K562 (cell line): ENCODE measurements at regions not wholly inside any gene's neighbourhood (a gene's known extent, or its start where the extent isn't known, plus 50 kb on each side); places are given as distances from the start of the nearest gene placed in this dataset.

ENCODE experiments used
- CBFA2T3 ChIP-seq: fragments of 450-650 bp; IDR thresholded peaks from 2 replicates; pipeline ENCODE4 v1.6.1; 2017
- EP300 ChIP-seq: IDR thresholded peaks from 2 replicates; pipeline ENCODE4 v1.6.1; 2012; ENCODE audit warnings: low read length, improper control_type of control experiment
- HDAC8 ChIP-seq: fragments of 450-650 bp; IDR thresholded peaks from 2 replicates; pipeline ENCODE4 v1.6.1; 2016; ENCODE audit warnings: mild to moderate bottlenecking, missing genetic modification characterization, moderate library complexity, missing compliant biosample characterization
- HOXB6 ChIP-seq: fragments of 250-450 bp; sonication (Bioruptor Pico); IDR thresholded peaks from 2 replicates; pipeline ENCODE4 v1.5.1; 2022; ENCODE audit warnings: mild to moderate bottlenecking, borderline replicate concordance
- ILF3 ChIP-seq: fragments of 450-650 bp; IDR thresholded peaks from 2 replicates; pipeline ENCODE4 v1.6.1; 2018; ENCODE audit warnings: antibody characterized with exemption, mild to moderate bottlenecking, moderate library complexity, borderline replicate concordance
- KDM5B ChIP-seq: fragments of 200-600 bp; sonication (generic); IDR thresholded peaks from 2 replicates; pipeline ENCODE4 v1.6.1; 2012; ENCODE audit warnings: low read depth, mild to moderate bottlenecking, moderate library complexity, low read length, control low read depth, inconsistent platforms; ENCODE audit not compliant: insufficient replicate concordance
- NR4A1 ChIP-seq, 2 experiments: fragments of 250-450 bp in 1 of 2; fragments of 450-650 bp in 1 of 2; sonication (Bioruptor Pico) in 1 of 2; IDR thresholded peaks; 2 replicates each; pipeline versions ENCODE4 v1.4.0 to v1.6.1; 2016 to 2020; ENCODE audit warnings: mild to moderate bottlenecking in 2 of 2, missing compliant biosample characterization in 1 of 2, missing genetic modification characterization in 1 of 2, moderate library complexity in 1 of 2
- POLR2A ChIP-seq: fragments of 450-650 bp; conservative IDR thresholded peaks from 2 replicates; pipeline ENCODE4 v1.6.1; 2016
- ZNF23 ChIP-seq: fragments of 250-450 bp; sonication (Bioruptor Pico); IDR thresholded peaks from 2 replicates; pipeline ENCODE4 v1.4.0; 2020; ENCODE audit warnings: mild to moderate bottlenecking
- TF ChIP-seq, protein P1 (sequence below): fragments of 200-600 bp; sonication (generic); IDR thresholded peaks from one replicate; pipeline ENCODE4 v1.6.1; 2012; ENCODE audit warnings: mild to moderate bottlenecking, low read depth, low read length, inconsistent platforms

DNA sequence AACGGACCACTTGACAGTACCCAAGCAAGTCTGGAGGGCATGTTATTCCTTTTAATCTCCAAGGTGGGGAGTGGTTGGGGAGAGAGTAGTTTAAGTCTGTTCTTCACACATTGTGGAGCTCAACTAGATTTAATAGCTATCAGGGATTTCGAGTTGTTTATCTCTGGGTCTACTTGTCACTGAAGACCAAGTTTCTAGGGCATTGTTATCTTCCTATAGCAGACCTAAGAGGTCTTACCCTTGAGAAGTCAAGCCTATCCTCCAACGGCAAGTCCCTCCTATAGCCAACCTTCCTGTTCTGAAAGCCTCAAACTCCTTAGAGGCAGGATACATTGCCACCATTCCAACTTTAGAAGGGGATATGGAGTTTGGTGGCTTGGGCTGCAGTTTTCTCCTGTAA, 164.5 kb upstream of the MOCS1 start (continued):
- TF ChIP-seq HDAC8 (tag) (no peak), ZNF23 (CRISPR knock-in tag) (no peak), CBFA2T3 (peak; percentile 49), KDM5B (no peak), NR4A1 (CRISPR knock-in tag; IDR thresholded peaks at IDR 0.05) (no peak), NR4A1 (tag; IDR thresholded peaks at IDR 0.05) (no peak), EP300 (no peak), POLR2A (no peak), HOXB6 (CRISPR knock-in tag) (no peak), ILF3 (no peak)
- TF ChIP-seq, protein P1, sequence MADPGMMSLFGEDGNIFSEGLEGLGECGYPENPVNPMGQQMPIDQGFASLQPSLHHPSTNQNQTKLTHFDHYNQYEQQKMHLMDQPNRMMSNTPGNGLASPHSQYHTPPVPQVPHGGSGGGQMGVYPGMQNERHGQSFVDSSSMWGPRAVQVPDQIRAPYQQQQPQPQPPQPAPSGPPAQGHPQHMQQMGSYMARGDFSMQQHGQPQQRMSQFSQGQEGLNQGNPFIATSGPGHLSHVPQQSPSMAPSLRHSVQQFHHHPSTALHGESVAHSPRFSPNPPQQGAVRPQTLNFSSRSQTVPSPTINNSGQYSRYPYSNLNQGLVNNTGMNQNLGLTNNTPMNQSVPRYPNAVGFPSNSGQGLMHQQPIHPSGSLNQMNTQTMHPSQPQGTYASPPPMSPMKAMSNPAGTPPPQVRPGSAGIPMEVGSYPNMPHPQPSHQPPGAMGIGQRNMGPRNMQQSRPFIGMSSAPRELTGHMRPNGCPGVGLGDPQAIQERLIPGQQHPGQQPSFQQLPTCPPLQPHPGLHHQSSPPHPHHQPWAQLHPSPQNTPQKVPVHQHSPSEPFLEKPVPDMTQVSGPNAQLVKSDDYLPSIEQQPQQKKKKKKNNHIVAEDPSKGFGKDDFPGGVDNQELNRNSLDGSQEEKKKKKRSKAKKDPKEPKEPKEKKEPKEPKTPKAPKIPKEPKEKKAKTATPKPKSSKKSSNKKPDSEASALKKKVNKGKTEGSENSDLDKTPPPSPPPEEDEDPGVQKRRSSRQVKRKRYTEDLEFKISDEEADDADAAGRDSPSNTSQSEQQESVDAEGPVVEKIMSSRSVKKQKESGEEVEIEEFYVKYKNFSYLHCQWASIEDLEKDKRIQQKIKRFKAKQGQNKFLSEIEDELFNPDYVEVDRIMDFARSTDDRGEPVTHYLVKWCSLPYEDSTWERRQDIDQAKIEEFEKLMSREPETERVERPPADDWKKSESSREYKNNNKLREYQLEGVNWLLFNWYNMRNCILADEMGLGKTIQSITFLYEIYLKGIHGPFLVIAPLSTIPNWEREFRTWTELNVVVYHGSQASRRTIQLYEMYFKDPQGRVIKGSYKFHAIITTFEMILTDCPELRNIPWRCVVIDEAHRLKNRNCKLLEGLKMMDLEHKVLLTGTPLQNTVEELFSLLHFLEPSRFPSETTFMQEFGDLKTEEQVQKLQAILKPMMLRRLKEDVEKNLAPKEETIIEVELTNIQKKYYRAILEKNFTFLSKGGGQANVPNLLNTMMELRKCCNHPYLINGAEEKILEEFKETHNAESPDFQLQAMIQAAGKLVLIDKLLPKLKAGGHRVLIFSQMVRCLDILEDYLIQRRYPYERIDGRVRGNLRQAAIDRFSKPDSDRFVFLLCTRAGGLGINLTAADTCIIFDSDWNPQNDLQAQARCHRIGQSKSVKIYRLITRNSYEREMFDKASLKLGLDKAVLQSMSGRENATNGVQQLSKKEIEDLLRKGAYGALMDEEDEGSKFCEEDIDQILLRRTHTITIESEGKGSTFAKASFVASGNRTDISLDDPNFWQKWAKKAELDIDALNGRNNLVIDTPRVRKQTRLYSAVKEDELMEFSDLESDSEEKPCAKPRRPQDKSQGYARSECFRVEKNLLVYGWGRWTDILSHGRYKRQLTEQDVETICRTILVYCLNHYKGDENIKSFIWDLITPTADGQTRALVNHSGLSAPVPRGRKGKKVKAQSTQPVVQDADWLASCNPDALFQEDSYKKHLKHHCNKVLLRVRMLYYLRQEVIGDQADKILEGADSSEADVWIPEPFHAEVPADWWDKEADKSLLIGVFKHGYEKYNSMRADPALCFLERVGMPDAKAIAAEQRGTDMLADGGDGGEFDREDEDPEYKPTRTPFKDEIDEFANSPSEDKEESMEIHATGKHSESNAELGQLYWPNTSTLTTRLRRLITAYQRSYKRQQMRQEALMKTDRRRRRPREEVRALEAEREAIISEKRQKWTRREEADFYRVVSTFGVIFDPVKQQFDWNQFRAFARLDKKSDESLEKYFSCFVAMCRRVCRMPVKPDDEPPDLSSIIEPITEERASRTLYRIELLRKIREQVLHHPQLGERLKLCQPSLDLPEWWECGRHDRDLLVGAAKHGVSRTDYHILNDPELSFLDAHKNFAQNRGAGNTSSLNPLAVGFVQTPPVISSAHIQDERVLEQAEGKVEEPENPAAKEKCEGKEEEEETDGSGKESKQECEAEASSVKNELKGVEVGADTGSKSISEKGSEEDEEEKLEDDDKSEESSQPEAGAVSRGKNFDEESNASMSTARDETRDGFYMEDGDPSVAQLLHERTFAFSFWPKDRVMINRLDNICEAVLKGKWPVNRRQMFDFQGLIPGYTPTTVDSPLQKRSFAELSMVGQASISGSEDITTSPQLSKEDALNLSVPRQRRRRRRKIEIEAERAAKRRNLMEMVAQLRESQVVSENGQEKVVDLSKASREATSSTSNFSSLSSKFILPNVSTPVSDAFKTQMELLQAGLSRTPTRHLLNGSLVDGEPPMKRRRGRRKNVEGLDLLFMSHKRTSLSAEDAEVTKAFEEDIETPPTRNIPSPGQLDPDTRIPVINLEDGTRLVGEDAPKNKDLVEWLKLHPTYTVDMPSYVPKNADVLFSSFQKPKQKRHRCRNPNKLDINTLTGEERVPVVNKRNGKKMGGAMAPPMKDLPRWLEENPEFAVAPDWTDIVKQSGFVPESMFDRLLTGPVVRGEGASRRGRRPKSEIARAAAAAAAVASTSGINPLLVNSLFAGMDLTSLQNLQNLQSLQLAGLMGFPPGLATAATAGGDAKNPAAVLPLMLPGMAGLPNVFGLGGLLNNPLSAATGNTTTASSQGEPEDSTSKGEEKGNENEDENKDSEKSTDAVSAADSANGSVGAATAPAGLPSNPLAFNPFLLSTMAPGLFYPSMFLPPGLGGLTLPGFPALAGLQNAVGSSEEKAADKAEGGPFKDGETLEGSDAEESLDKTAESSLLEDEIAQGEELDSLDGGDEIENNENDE = no peak
